ENCODE measurements at regions not wholly inside any gene's neighbourhood (a gene's known extent, or its start where the extent isn't known, plus 50 kb on each side); places are given as distances from the start of the nearest gene placed in this dataset.

DNA sequence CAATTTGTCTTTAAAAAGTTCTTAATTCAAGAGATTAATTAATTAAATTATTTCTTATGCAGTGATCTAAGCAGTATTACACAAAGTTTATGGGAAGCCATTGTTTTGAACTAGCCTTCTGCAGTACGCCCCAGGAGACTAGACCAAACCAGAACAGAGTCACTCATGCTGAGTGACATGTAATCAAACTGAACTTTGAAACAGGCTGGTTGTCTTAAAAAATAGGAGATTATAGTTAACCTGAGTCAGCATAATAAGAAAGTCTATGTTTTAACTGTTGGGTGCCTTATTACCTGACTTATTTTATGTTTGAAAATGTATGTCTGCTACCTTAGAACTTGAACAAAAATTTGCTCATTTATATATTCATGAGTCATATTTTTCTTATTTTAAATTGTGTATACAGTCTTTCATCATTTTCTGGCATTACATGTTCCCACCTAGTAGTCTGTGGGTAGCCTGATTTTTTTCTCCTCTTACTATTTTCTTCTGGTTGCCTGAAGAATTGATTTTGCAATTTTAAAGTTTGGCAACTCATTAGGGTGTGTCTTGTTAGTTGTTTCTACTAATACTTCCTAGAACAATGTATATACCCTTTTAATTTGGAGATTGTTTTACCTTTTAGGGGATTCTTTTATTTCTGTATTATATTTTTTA lies 161.4 kb downstream of the AASDHPPT start:
- TF ChIP-seq ZFX (IDR thresholded peaks at IDR 0.05) (no peak), CTCF (conservative IDR thresholded peaks at IDR 0.05) (no peak)
